OCI-LY1 (cell line): ENCODE measurements at regions not wholly inside any gene's neighbourhood (a gene's known extent, or its start where the extent isn't known, plus 50 kb on each side); places are given as distances from the start of the nearest gene placed in this dataset.

Experiments used
- H2AFZ ChIP-seq: fragments of 200-600 bp; sonication (generic), shearing (Covaris generic); 2 replicates; pipeline ENCODE4 v1.6.0; 2014; ENCODE audit warnings: antibody characterized with exemption, mild to moderate bottlenecking, low read length
- H3F3A ChIP-seq: fragments of 200-600 bp; sonication (generic), shearing (Covaris generic); 2 replicates; pipeline ENCODE4 v1.6.0; 2014; ENCODE audit warnings: mild to moderate bottlenecking, antibody characterized with exemption, low read length, moderate library complexity; ENCODE audit not compliant: insufficient read depth
- H3K27ac ChIP-seq: fragments of 200-600 bp; sonication (generic); 2 replicates; pipeline ENCODE4 v1.5.1; 2014; ENCODE audit warnings: low read length, mixed run types, mild to moderate bottlenecking, low read depth; ENCODE audit not compliant: poor library complexity, severe bottlenecking
- H3K27me3 ChIP-seq: fragments of 200-600 bp; sonication (generic); 2 replicates; pipeline ENCODE4 v1.6.0; 2014; ENCODE audit warnings: antibody characterized with exemption, mild to moderate bottlenecking, low read length, moderate library complexity; ENCODE audit not compliant: insufficient read depth
- H3K36me3 ChIP-seq: fragments of 200-600 bp; sonication (generic); 2 replicates; pipeline ENCODE4 v1.6.1; 2014; ENCODE audit warnings: mild to moderate bottlenecking, antibody characterized with exemption, low read length, moderate library complexity, mixed read lengths; ENCODE audit not compliant: insufficient read depth
- H3K4me1 ChIP-seq: fragments of 200-600 bp; sonication (generic); 2 replicates; pipeline ENCODE4 v1.5.1; 2014; ENCODE audit warnings: mild to moderate bottlenecking, low read length, moderate library complexity; ENCODE audit not compliant: insufficient read depth, severe bottlenecking
- H3K4me2 ChIP-seq: fragments of 200-600 bp; sonication (generic), shearing (Covaris generic); 2 replicates; pipeline ENCODE4 v1.6.1; 2014; ENCODE audit warnings: low read length
- H3K4me3 ChIP-seq: fragments of 200-600 bp; sonication (generic); 2 replicates; pipeline ENCODE4 v1.5.1; 2014; ENCODE audit warnings: low read length, low read depth, mild to moderate bottlenecking, mixed read lengths; ENCODE audit not compliant: poor library complexity, severe bottlenecking
- H3K79me2 ChIP-seq: fragments of 200-600 bp; shearing (Covaris generic); 2 replicates; pipeline ENCODE4 v1.6.1; 2016; ENCODE audit warnings: mixed run types, low read length, mixed read lengths; ENCODE audit not compliant: insufficient read depth
- H3K9ac ChIP-seq: fragments of 200-600 bp; sonication (generic), shearing (Covaris generic); 2 replicates; pipeline ENCODE4 v1.6.1; 2014; ENCODE audit warnings: mild to moderate bottlenecking, low read length, mixed read lengths
- H3K9me2 ChIP-seq: fragments of 200-600 bp; sonication (generic), shearing (Covaris generic); 2 replicates; pipeline ENCODE4 v1.6.1; 2014; ENCODE audit warnings: low read depth, mild to moderate bottlenecking, low read length, mixed read lengths
- H3K9me3 ChIP-seq: fragments of 200-600 bp; shearing (Covaris generic); 2 replicates; pipeline ENCODE4 v1.6.1; 2014; ENCODE audit warnings: low read length, mixed read lengths
- H4K20me1 ChIP-seq: fragments of 200-600 bp; sonication (generic), shearing (Covaris generic); 2 replicates; pipeline ENCODE4 v1.6.0; 2016; ENCODE audit warnings: mild to moderate bottlenecking, low read length; ENCODE audit not compliant: insufficient read depth
- EZH2 ChIP-seq: fragments of 200-600 bp; sonication (generic), shearing (Covaris generic); IDR thresholded peaks from 2 replicates; pipeline ENCODE4 v1.8.0; 2017; ENCODE audit warnings: borderline replicate concordance, mixed run types, mild to moderate bottlenecking, antibody characterized with exemption, low read length, moderate library complexity, mixed read lengths
- TF ChIP-seq, protein P1 (sequence below): fragments of 200-600 bp; sonication (generic), shearing (Covaris generic); IDR thresholded peaks from 2 replicates; pipeline ENCODE4 v1.5.1; 2017; ENCODE audit warnings: mild to moderate bottlenecking, antibody characterized with exemption, low read length, moderate library complexity, mixed read lengths

DNA sequence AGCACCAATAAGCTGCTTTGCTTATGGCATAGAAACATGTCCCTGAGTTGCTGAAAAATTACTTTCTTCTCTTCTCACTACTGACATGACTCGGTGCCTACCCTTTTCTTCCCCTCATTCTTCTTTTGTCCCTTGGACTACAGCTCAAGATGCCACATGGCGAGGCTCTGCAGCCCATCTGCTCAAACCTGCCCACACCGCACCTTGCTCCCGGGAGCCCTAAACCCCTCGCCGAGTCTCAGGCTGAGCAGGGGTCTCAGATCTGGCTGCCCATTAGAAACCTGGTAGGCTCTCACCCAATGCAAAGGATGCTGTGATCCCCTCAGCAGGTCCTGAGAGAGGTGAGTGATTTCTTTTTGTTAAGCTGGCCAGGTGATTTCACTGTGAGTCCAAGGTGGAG lies 251.7 kb upstream of the IRX1 start:
- Histone ChIP-seq H3K27ac (no peak overlapping the region), H3K4me1 (no peaks in the 10 kb centered on the region), H3K9me2 (no peaks in the 10 kb centered on the region), H4K20me1 (no peaks in the 10 kb centered on the region), H3K36me3 (no peaks in the 10 kb centered on the region), H3K4me2 (no peak overlapping the region), H3K79me2 (no peaks in the 10 kb centered on the region), H2AFZ (no peak overlapping the region), H3K27me3 (no peaks in the 10 kb centered on the region), H3K9ac (no peak overlapping the region), H3K9me3 (no peaks in the 10 kb centered on the region), H3K4me3 (no peak overlapping the region), H3F3A (no peaks in the 10 kb centered on the region)
- TF ChIP-seq EZH2, result no peak
- TF ChIP-seq, protein P1, sequence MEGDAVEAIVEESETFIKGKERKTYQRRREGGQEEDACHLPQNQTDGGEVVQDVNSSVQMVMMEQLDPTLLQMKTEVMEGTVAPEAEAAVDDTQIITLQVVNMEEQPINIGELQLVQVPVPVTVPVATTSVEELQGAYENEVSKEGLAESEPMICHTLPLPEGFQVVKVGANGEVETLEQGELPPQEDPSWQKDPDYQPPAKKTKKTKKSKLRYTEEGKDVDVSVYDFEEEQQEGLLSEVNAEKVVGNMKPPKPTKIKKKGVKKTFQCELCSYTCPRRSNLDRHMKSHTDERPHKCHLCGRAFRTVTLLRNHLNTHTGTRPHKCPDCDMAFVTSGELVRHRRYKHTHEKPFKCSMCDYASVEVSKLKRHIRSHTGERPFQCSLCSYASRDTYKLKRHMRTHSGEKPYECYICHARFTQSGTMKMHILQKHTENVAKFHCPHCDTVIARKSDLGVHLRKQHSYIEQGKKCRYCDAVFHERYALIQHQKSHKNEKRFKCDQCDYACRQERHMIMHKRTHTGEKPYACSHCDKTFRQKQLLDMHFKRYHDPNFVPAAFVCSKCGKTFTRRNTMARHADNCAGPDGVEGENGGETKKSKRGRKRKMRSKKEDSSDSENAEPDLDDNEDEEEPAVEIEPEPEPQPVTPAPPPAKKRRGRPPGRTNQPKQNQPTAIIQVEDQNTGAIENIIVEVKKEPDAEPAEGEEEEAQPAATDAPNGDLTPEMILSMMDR, result no peak

DNA sequence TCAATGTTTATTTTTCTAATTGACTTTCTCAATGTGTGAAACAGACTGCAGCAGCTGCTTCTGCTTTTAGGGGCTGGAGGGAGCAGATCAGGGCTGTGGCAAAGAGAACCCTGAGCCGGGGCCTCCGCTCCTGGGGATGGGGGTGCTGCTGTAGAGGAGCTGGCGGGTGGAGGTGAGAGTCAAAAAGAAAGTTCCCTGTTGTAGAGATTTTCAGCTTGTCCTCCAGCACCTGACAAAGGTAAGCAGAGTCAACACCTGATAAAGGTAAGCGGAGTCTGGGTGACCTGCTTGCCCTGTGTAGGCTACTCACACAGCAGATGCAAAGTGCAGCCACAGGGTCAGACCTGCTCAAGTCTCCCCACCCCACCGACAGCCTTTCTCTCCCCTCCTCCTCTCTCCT lies 252.4 kb upstream of the IRX1 start:
- Histone ChIP-seq H3K9ac (no peak overlapping the region), H3K27me3 (no peaks in the 10 kb centered on the region), H3K9me3 (no peaks in the 10 kb centered on the region), H3K27ac (no peak overlapping the region), H3K4me2 (no peak overlapping the region), H3K36me3 (no peaks in the 10 kb centered on the region), H3K4me1 (no peaks in the 10 kb centered on the region), H3K9me2 (no peaks in the 10 kb centered on the region), H3K79me2 (no peaks in the 10 kb centered on the region), H4K20me1 (no peaks in the 10 kb centered on the region), H3F3A (no peaks in the 10 kb centered on the region), H3K4me3 (no peak overlapping the region), H2AFZ (no peak overlapping the region)
- TF ChIP-seq, protein P1, result no peak
- TF ChIP-seq EZH2, result no peak

DNA sequence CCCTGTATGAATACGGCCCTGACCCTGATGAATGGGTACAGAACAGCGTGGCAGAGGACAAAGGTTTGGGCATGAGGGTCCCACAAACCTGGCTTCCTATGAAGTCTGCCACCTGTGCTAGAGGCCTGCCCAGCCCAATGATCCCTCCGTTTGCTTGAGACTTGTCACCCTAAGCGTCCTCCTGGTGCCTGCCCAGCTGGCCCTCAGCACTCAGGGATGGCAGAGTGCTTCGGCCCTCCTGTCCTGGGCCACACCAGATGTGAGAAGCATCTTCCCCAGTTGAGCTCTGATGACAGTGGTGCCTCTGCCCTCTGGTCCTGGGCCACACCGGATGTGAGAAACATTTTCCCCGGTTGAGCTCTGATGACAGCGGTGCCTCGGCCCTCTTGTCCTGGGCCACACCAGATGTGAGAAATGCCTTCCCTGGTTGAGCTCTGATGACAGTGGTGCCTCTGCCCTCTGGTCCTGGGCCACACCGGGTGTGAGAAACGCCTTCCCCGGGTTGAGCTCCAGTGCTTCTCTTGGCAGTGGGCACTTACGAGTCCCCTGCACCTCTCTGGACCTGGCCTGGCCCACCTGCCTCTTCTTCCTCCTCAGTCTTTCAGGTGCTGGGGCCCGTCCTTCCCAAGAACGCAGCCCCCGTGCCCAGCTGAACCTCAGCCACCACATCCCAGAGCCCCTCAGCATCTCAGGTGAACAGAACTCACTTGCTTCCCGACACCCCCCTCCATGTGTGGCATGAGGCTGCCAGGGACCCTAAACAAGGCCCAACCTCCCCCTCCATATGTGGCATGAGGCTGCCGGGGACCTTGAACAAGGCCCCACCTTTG lies 253.1 kb upstream of the IRX1 start:
- no peaks in the 10 kb centered on the region for H3F3A ChIP-seq
- H3K9me3 ChIP-seq, result no peaks in the 10 kb centered on the region
- no peaks in the 10 kb centered on the region for H4K20me1 ChIP-seq
- H3K79me2 ChIP-seq, result no peaks in the 10 kb centered on the region
- no peaks in the 10 kb centered on the region for H3K4me1 ChIP-seq
- no peaks in the 10 kb centered on the region for H3K27me3 ChIP-seq
- H3K9me2 ChIP-seq, result no peaks in the 10 kb centered on the region
- H3K27ac ChIP-seq, result no peak overlapping the region
- TF ChIP-seq EZH2, result no peak
- TF ChIP-seq, protein P1, result no peak
- no peak overlapping the region for H3K9ac ChIP-seq
- H3K4me3 ChIP-seq, result no peak overlapping the region
- no peak overlapping the region for H3K4me2 ChIP-seq
- no peak overlapping the region for H2AFZ ChIP-seq
- no peaks in the 10 kb centered on the region for H3K36me3 ChIP-seq
